ENCODE measurements at regions not wholly inside any gene's neighbourhood (a gene's known extent, or its start where the extent isn't known, plus 50 kb on each side); places are given as distances from the start of the nearest gene placed in this dataset.

- TF ChIP-seq EP300 (IDR thresholded peaks at IDR 0.05) (no peak), CTCF (IDR thresholded peaks at IDR 0.05) (no peak), POLR2A (IDR thresholded peaks at IDR 0.05) (no peak)
Observed at GRCh38 chr6:144744720-144745119, 459.6 kb downstream of the UTRN start.
